SKM-1 treated with dmso at 0.1 percent for 144 hours (cell line): ENCODE measurements at regions not wholly inside any gene's neighbourhood (a gene's known extent, or its start where the extent isn't known, plus 50 kb on each side); places are given as distances from the start of the nearest gene placed in this dataset.

Experiments
- DNase-seq: peaks from one replicate; lab custom pipeline; 2025; ENCODE audit not compliant: unreplicated experiment; lab: John Stamatoyannopoulos, UW

DNA sequence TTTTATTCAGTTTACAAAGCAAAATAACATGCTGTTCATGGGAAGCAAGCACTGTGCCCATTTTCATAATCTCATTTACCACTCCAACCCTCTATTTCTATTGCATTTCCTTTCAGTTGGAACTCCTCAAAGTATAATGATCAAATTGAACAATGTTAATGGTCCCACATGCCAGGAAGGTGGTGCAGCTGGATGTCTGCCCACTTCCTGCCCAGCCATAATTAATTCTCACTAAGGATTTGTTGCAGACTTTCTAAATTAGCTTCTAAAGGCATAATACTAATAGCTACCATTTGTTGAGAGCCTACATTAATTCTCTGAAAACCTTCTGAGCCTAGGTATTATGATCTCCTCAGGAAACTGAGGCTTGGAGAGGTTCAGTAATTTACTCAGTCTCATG is 316.1 kb upstream of the TPM1 start:
- DNase-seq = no peak

DNA sequence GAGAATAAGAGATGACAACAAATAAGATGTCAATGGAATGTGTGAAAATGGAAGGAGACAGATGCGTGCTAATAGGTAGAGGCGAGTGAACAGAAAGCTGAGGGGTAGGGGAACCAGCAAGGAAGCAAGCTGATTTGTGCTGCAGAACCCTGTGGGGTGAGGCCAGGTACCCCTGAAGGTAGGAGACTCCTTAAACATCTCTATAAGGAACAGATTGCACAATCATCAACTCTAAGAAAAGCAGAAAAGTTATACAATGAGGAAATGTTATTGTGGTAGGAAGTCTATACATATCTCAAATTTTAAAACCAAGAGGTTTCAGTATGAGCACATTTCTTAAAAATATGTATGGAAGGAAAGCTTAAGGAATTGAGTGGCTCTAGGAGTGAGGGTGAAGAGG is 315.0 kb upstream of the TPM1 start:
- no peak for DNase-seq

DNA sequence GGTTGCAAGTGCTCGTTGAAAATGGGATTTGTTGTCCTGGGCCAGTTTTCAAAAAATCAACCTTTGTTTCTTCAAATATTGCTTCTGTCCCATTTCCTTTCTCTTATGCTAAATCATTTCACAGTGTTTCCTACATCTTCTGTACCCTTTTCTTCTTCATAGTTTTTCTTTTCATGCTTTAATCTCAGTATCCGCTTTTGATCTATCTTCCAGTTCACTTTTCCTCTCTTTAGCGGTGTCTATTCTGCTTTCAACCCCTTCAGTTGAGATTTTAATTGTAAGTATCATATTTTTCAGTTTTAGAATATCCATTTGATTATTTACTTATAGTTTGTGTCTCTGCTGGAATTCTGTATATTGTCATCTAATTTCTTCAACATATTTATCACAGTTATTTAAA is 311.7 kb upstream of the TPM1 start:
- DNase-seq = no peak

DNA sequence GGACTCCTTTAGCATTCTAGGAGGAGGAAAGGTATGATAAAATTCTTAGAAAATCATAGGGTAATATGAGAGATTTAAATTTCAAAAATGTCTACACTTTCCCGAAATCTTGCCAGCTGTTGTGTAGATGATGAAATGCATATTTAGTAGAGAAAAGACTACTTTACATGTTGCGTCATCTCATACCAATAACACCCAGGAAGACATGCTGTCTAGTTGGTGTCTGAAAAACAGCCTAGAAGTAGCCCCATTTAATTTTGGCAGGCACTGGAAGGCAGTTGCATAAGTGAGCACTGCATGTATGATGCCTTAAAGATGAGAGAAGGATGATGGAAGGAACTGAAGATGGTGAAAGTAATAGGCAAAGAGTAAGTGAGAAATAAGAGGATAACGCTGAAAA is 310.5 kb upstream of the TPM1 start:
- DNase-seq = no peak

DNA sequence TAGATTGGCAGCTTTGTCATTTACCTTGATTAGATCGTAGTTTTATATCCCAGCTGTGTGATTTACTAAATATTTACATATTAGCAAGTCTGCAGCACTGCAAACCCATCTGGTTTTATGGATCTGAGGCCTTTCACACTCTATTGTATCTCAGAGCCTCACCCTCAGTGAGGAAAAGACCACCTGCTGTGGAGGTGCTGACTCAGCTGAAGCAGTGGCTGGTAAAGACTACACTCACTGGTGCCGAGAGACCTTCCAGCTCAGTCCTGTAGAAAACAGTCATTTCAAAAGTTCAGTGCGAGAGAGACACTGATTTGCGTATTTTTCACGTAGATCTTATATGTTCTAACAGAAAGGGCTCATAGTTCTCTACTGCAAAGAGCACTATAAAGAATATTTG is 307.8 kb upstream of the TPM1 start:
- DNase-seq = no peak

DNA sequence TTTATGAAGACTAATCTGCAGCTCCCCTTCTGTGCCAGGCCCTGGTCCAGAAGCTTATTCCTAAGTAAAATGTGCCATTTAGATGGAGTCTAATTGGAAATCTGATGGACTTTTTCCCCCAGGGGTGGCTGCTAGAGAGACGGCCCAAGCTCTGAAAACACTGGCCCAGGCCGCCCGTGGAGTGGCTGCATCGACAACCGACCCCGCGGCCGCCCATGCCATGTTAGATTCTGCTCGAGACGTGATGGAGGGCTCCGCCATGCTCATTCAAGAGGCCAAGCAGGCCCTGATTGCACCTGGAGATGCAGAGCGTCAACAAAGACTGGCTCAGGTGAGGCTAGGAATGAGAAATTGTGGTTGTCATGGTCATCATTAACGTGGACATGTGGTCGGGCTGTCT is 305.8 kb upstream of the TPM1 start:
- no peak for DNase-seq

DNA sequence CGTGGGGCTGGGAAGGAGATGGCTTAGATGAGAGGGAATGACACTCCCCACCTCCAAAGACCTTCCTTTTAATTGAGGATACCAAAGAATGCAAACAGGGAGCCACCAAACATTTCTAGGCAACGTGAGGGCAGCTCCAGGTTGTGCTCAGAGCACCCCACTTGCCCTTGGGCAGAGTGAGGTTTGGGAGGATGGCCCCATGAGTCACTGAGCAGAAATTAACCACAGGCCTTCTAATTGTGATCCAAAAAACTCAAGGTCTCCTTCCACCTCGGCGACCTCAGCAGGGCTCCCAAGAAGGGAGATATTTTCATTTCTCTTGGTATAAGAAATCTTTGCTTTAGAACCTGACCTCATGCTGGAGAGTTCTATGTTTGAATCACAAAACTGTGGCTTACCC is 305.0 kb upstream of the TPM1 start:
- no peak for DNase-seq

DNA sequence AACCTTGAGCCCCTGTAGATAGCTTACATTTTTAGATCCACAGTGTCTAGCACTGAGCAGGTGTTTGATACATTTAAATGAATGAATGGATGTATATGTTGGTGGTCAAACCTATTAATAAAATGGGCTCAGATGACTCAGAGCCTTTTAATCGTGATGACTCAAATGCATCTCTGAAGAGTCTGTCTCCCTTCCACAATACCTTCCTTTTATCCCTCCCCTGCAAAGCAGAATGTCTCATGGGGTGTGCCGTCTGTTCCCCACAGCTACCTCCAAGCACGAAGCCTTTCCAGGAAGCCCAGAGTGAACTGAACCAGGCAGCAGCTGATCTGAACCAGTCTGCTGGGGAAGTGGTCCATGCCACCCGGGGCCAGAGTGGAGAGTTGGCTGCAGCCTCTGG is 303.5 kb upstream of the TPM1 start:
- no peak for DNase-seq

DNA sequence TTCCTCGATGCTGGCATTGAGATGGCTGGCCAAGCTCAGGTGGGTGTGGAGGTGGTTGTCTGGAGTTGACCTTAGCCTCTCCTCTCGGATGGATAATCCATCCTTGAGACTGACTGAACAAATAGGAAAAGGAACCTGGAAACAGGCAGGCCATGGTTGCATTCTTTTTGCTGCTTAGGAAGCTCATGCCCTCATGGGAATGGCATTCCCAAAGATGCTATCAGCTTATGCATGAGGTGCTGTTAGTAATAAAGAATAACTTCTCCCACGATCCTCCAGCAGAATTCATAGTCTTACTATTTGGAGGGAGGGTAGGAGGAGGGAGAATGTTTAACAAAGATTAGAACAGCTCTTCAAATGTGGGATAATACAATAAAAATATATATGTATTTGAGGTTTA is 303.0 kb upstream of the TPM1 start:
- no peak for DNase-seq

DNA sequence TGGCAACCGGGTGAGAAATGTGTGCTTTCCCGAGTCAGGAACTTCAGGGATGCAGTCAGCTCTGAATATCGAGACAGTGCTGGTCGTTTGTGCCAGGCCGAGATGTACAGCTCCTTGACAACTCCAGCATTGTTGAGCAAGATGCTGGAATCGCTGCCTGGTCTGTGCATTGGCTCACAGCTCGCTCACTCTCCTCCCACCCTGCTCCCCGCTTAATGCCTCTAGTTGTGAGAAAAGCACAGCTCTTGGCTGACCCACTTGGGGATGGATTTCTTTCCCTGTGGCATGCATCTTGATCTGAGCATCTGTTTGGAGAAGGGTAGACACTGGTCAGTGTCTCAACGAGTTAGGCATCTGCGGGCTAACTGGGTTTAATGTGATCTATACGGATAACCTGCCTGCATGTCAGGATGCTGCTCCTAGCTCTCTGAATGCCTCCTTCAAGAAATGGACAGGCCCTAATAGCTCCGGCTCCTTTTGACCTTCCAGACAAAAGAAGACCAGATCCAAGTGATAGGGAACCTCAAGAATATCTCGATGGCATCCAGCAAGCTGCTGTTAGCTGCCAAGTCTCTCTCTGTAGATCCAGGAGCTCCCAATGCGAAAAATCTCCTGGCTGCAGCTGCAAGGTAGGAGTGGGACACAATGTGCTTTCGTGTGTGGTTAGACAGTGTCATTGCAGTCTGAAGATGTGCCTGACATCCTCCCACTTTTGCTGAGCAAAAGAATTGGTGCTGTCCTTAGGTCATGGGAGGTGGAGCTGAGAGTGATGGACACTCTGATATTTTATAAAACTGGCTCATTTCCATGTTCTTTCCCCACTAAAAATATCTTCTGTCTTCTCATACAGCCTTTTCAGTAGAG is 302.2 kb upstream of the TPM1 start:
- DNase-seq = no peak

DNA sequence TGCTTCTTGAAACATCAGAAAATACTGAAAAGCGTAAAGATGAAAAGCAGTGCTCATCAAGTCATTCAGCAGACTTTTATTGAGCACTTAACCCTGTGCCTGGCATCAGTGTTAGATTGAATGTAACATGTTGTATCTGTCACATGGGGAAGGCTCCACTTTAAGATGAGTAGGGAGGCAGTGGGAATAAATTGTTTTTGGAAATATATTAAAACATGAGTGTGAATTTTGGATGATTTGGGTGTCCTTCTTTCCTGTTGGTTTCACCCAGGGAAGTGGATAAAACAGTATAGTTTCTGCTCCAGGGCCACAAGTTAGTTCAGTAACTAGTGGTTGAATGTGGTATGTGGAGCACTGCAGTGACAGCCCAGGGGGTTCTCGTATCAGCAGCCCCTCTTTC is 301.4 kb upstream of the TPM1 start:
- DNase-seq = no peak

DNA sequence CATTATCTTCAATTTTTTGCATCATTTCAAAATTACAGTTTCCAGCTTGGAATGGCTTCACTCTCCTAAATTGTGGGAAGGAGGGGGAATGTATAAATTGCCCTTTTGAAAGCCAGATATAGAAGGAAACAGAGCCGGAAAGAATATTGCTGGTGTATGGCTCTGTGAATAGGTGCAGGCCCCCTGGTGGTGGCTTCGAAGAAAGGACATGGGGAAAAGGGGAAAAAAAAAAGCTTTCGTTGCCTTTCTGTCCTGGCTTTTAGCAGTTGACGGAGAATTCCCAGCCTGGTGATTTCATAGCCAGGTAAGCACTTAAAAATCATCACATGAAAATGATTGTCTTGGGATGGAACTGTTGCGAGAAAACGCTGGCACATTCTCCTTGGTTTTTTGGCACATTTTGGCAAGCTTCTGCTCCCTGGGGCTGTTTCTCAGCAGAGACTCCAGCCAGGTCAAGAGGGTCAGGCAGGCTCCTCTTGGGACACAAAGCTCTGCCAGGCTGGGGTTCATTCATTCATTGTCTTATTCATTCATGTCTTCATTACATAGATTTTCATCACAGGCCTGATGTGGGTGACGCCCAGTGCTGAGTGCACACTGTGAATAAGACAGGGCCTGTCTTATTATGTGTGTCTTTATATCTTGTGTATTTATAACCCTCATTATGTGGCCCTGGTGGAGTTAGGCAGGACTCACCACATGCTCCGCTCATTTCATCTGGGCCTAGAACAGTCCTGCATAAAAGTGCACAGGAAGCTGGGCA is 300.0 kb upstream of the TPM1 start:
- peak; percentile 72 for DNase-seq

DNA sequence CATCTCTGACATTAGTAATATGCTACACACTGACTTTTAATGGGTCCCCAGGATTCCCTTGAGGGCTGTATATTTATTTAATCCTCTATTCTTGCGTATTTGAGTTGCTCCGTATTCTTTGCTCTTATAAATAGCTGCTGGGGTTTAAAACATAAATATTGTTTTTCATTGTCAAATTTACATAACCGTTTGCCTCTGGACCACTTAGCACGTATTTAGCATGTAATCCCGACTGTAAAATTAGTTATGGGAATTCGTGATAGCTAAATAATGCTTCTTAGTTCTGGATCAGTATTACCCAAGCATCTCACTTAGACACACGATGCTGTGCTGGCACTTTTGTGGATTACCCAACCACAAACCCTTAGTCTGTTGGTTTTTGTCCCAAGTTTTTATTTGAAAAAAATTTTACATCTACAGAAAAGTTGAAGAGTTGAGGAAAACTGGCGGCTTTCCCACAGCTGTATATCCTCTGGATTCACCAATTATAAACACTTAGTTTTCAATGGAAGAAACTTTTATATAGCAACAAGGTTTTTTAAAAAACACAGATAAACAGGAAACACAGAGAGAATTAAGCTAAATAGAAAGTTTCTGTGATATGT is 296.8 kb upstream of the TPM1 start:
- no peak for DNase-seq

DNA sequence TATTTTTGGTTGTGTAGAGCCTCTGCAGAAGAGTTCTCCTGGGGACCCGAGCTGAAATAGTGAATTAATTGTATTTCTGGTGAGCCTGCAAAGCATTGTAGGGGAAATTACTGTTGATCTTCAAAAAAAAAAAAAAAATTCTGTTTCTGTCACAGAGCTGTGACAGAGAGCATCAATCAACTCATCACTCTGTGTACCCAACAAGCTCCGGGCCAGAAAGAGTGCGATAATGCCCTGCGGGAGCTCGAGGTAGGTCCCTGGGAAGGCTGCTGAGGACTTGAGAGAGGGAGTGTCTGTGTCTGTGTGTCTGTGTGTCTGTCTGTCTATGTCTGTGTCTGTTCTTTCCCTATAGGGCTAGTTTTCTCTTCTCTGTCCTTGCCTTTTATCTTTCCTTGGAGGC is 294.4 kb upstream of the TPM1 start:
- DNase-seq = no peak

DNA sequence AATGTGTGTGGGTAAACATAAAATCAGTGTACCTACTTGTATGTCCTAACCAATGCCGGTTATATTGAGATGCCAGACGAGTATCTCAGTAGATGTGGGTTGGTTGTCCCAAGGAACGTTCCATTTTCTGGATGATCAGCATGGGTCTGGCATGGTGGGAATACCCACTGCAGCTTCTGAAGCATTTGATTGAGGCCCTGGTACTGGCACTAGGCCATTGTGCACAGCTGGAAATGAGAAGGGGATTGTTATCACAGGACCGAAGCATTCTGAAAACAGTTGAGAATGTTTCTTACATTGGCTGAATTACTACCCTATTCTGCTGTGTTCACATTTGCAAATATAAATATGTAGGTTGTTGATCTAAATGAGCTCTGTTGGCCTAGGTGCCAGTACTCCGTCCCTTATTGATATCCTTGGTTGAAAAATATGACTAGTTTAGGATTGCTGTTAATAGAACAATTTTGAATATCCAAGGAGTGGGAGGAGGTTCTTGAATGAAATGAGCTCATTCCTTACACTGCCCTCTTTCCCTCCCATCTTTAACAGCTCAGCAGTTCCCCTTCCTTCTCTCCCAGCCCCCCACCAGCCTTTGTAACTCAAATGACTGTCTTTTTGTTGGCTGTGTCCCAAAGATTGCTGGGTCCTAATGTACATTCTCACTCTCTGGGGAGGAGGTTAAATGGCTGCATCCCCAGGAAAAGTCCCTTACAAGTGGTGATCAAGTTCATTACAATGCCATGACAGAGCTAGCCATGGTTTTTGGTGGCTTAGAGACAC is 293.3 kb upstream of the TPM1 start:
- DNase-seq = no peak

DNA sequence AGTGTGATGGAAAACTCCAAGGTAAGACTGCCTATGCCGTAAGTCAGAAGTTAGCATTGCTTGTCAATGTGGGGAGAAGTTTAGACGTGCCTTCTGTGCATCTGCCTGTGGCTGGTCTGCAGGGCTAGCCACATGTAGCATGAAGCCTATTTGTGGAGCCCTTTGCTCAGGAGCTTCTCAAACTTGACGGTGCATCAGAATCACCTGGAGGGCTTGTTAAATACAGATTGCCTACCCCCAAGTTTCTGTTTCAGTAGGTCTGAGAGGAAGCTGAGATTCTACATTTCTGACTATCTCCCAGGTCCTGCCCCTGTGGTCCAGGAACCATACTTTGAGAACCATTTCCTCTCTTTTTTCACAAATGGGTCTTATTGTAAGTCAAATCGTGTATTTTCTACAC is 292.1 kb upstream of the TPM1 start:
- DNase-seq = no peak

DNA sequence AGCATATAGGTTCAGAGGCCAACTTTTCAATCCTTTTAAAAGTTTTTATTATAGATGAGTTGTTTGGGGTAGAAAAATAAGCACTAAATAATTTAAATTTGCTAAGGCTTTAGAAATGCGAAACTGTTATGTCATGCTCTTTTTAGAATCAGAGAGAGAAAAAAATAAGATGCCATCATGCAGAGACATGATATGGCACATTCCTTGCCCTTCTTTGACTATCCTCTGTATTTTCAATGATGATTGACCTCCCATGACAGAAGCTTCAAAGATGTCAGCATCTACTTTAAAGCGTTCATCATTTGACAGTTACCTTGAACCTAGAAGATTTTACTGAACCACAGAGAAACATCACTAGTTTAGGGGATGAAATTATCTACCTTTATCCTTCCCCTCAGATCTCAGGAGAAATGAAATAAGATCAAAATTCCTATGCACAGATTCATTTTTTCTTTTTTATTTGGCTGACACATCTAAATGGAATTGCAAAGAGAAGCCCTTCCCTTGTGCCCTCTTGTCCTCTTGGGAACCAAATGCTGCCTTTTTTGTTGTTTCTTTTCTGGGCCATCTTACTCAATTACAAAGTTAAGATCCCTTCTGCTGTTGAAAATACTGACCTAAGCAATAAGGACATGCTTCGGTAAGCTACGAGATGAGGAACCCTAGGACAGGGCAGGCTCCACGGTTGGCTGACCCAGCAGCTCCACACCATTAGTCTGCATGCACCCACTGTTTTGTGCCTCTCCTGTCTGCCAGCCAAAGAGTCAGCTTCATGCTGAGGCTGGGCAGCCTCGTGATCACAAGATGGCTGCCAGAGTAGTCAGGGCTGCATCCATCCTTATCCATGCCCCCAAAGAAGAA is 289.7 kb upstream of the TPM1 start:
- no peak for DNase-seq

DNA sequence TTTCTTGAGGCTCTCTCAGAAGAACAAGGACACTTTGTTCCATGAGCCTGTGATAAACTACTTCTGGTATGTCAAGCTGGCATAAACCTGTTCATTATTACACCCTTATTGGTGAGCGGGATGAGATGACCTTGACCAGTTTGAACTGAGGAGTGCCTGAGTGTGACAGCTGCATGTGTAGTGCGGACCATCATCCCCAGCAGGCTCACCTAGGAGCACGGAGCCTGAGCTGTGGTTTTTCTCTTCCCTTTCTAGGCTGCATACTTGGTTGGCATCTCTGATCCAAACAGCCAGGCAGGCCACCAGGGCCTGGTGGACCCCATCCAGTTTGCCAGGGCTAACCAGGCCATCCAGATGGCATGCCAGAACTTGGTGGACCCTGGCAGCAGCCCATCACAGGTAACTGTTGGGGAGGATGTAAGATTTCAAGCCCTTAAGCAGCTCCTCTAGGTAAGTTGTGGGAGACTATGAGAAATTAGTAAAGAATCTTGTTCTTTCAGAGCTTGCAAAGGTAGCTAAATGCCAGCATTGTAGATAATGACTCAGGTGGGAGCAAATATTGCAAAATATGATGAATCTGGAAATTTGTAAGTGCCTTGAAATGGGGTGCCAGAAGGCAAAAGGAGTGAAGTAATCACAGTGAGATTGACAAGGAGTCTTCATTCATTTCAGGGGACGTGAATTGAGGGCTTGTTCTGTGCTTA is 288.9 kb upstream of the TPM1 start:
- DNase-seq = no peak

DNA sequence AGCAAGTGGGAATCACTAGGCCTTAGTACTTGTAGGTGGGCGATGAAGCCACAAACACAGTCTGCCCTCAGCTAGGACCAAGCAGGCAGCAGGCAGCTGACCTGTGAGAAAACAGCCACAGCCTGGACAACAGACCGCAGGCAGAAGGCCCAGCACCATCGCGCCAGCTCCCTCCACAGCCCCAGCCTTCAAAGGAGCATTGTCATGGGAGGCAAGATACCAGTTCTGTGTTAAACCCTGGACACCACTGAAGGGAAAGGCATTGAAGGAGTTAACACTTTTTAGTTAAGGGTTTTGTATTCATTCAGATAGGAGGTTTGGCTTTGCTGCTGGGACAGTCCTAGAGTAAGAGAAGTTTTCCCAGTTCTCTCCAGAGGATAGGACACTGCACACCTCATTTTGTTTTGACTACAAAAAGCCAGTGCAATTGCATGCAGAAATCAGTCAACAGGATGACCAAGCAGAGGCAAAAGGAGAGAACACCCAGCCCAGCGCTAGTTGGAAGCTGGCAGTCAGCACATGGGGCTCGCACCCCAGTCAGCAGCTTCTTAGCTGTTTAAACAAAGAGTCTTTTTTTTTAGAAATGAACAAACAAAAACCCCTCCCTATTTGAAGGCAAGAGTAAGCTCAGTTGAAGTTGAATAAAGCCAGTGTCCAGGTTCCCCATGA is 286.1 kb upstream of the TPM1 start:
- DNase-seq = no peak
